ENCODE measurements at regions not wholly inside any gene's neighbourhood (a gene's known extent, or its start where the extent isn't known, plus 50 kb on each side); places are given as distances from the start of the nearest gene placed in this dataset.

DNA sequence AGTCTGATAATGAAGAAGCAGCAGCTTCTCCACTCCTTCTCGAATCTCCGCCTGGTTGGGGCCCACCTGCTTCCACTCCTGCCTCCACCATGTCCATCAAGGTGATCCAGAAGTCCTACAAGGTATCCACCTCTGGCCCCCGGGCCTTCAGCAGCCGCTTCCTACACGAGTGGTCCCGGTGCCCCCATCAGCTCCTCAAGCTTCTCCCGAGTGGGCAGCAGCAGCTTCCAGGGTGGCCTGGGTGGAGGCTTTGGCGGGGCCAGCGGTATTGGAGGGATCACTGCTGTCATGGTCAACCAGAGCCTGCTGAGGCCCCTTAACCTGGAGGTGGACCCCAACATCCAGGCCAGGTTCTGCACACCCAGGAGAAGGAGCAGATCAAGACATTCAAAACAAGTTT is 381.0 kb upstream of the USP15 start:
- H3K4me1 ChIP-seq (ENCODE audit: insufficient read depth, low read length), result no peaks in the 10 kb centered on the region
- H3K36me3 ChIP-seq (ENCODE audit: insufficient read depth, low read length), result no peaks in the 10 kb centered on the region
- no peak overlapping the region for H3K9ac ChIP-seq (ENCODE audit: low read depth, low read length)
- no peaks in the 10 kb centered on the region for H3K9me3 ChIP-seq (ENCODE audit: control insufficient read depth, insufficient read depth, low read length)

DNA sequence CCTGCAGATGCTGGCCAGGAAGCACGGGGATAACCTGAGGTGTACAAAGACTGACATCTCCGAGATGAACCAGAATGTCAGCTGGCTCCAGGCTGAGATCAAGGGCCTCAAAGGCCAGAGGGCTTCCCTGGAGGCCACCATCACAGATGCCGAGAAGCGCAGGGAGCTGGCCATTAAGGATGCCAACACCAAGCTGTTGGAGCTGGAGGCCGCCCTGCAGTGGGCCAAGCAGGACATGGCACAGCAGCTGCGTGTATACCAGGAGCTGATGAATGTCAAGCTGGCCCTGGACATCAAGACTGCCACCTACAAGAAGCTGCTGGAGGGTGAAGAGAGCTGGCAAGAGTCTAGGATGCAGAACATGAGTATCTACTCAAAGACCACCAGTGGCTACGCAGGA is 380.0 kb upstream of the USP15 start:
- Histone ChIP-seq H3K9me3 (ENCODE audit: control insufficient read depth, insufficient read depth, low read length) (no peaks in the 10 kb centered on the region), H3K9ac (ENCODE audit: low read depth, low read length) (no peak overlapping the region), H3K4me1 (ENCODE audit: insufficient read depth, low read length) (no peaks in the 10 kb centered on the region), H3K36me3 (ENCODE audit: insufficient read depth, low read length) (no peaks in the 10 kb centered on the region)

DNA sequence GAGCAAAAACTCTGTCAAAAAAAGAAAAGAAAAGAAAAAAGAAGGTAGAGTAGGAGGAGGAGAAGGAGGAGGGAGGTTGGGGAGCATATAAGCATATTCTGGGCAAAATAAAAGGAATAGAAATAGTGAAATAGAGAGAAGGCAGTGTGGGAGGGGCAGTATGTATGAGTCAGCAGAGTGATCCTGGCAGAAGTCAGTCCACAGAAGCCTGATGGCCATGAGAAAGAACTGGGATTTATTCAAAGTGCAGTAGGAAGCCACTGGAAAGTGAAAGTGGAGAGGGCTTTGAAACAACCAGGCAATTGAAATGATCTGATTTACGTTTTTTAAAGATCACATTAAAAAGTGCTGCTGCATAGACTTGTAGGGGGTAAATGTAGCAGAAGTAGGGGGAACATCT is 368.6 kb upstream of the USP15 start:
- H3K36me3 ChIP-seq (ENCODE audit: insufficient read depth, low read length), result no peaks in the 10 kb centered on the region
- no peaks in the 10 kb centered on the region; the same call in 1 of the 2 replicates for H3K9me3 ChIP-seq (ENCODE audit: control insufficient read depth, insufficient read depth, low read length)
- no peaks in the 10 kb centered on the region for H3K4me1 ChIP-seq (ENCODE audit: insufficient read depth, low read length)
- no peak overlapping the region for H3K9ac ChIP-seq (ENCODE audit: low read depth, low read length)

GRCh38 chr12:61894168-61894567 is 366.0 kb upstream of the USP15 start:
- no peaks in the 10 kb centered on the region for H3K36me3 ChIP-seq (ENCODE audit: insufficient read depth, low read length)
- no peaks in the 10 kb centered on the region for H3K4me1 ChIP-seq (ENCODE audit: insufficient read depth, low read length)
- H3K9ac ChIP-seq (ENCODE audit: low read depth, low read length), result no peak overlapping the region
- peaks cover 5% of the 10 kb centered on the region for H3K9me3 ChIP-seq (ENCODE audit: control insufficient read depth, insufficient read depth, low read length)

GRCh38 chr12:61896436-61896835 is 363.8 kb upstream of the USP15 start:
- H3K9ac ChIP-seq (ENCODE audit: low read depth, low read length), result no peak overlapping the region
- no peaks in the 10 kb centered on the region for H3K36me3 ChIP-seq (ENCODE audit: insufficient read depth, low read length)
- no peaks in the 10 kb centered on the region for H3K4me1 ChIP-seq (ENCODE audit: insufficient read depth, low read length)
- peaks cover 5% of the 10 kb centered on the region for H3K9me3 ChIP-seq (ENCODE audit: control insufficient read depth, insufficient read depth, low read length)

GRCh38 chr12:61902403-61902802 is 357.8 kb upstream of the USP15 start:
- Histone ChIP-seq H3K4me1 (ENCODE audit: insufficient read depth, low read length) (no peaks in the 10 kb centered on the region), H3K36me3 (ENCODE audit: insufficient read depth, low read length) (no peaks in the 10 kb centered on the region), H3K9me3 (ENCODE audit: control insufficient read depth, insufficient read depth, low read length) (peaks cover 5% of the 10 kb centered on the region), H3K9ac (ENCODE audit: low read depth, low read length) (no peak overlapping the region)

- Histone ChIP-seq H3K9me3 (ENCODE audit: control insufficient read depth, insufficient read depth, low read length) (no peaks in the 10 kb centered on the region), H3K9ac (ENCODE audit: low read depth, low read length) (no peak overlapping the region), H3K4me1 (ENCODE audit: insufficient read depth, low read length) (no peaks in the 10 kb centered on the region), H3K36me3 (ENCODE audit: insufficient read depth, low read length) (no peaks in the 10 kb centered on the region)
Measured at GRCh38 chr12:61911113-61911512, 349.1 kb upstream of the USP15 start.

DNA sequence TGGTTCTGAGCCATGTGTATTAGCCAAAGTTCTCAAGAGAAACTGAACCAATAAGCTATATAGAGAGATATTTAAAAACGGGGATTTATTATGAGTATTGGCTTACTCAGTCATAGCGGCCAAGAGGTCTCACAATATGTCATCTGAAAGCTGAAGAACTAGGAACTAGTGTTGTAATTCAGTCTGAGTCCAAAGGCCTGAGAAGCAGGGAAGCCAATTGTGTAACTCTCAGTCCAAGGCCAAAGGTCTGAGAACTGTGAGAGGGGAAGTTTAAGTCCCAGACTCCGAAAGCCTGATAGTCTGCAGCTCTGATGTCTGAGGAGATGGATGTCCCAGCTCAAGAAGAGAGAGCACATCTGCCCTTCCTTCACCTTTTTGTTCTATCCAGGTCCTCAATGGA is 344.8 kb upstream of the USP15 start:
- Histone ChIP-seq H3K9ac (ENCODE audit: low read depth, low read length) (no peak overlapping the region), H3K9me3 (ENCODE audit: control insufficient read depth, insufficient read depth, low read length) (no peaks in the 10 kb centered on the region; the same call in 1 of the 2 replicates), H3K4me1 (ENCODE audit: insufficient read depth, low read length) (no peaks in the 10 kb centered on the region; the same call in 1 of the 2 replicates), H3K36me3 (ENCODE audit: insufficient read depth, low read length) (no peaks in the 10 kb centered on the region)

- Histone ChIP-seq H3K36me3 (ENCODE audit: insufficient read depth, low read length) (no peaks in the 10 kb centered on the region), H3K9ac (ENCODE audit: low read depth, low read length) (no peak overlapping the region), H3K9me3 (ENCODE audit: control insufficient read depth, insufficient read depth, low read length) (no peaks in the 10 kb centered on the region; the same call in 1 of the 2 replicates), H3K4me1 (ENCODE audit: insufficient read depth, low read length) (no peaks in the 10 kb centered on the region; the same call in 1 of the 2 replicates)
Measured at GRCh38 chr12:61916831-61917230, 343.4 kb upstream of the USP15 start.

DNA sequence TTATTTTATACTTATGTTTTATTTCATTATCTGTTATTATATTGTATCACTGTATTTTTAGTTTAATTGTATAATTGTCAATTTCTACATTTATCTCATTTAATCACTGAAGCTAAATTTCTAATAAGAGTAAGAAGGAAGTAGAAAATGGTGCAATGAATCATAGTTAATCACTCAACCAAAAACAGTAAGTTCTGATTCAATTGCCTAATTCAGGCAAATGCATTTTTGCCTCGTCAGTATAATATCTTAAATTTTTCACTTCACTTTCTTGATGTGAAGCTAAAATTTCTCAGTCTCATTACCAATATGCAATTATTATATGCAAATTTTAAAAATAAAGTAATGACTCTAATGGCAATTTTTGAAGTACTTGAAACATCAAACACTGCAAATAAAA is 340.5 kb upstream of the USP15 start:
- Histone ChIP-seq H3K36me3 (ENCODE audit: insufficient read depth, low read length) (no peaks in the 10 kb centered on the region), H3K9me3 (ENCODE audit: control insufficient read depth, insufficient read depth, low read length) (no peaks in the 10 kb centered on the region; the same call in 1 of the 2 replicates), H3K9ac (ENCODE audit: low read depth, low read length) (no peak overlapping the region), H3K4me1 (ENCODE audit: insufficient read depth, low read length) (no peaks in the 10 kb centered on the region; the same call in 1 of the 2 replicates)

GRCh38 chr12:61920230-61920629 is 340.0 kb upstream of the USP15 start:
- Histone ChIP-seq H3K9me3 (ENCODE audit: control insufficient read depth, insufficient read depth, low read length) (no peaks in the 10 kb centered on the region; the same call in 1 of the 2 replicates), H3K4me1 (ENCODE audit: insufficient read depth, low read length) (no peaks in the 10 kb centered on the region; the same call in 1 of the 2 replicates), H3K36me3 (ENCODE audit: insufficient read depth, low read length) (no peaks in the 10 kb centered on the region), H3K9ac (ENCODE audit: low read depth, low read length) (no peak overlapping the region)

GRCh38 chr12:61923152-61923551 is 337.1 kb upstream of the USP15 start:
- no peaks in the 10 kb centered on the region for H3K4me1 ChIP-seq (ENCODE audit: insufficient read depth, low read length)
- H3K36me3 ChIP-seq (ENCODE audit: insufficient read depth, low read length), result no peaks in the 10 kb centered on the region
- H3K9ac ChIP-seq (ENCODE audit: low read depth, low read length), result no peak overlapping the region
- no peaks in the 10 kb centered on the region; the same call in 1 of the 2 replicates for H3K9me3 ChIP-seq (ENCODE audit: control insufficient read depth, insufficient read depth, low read length)

DNA sequence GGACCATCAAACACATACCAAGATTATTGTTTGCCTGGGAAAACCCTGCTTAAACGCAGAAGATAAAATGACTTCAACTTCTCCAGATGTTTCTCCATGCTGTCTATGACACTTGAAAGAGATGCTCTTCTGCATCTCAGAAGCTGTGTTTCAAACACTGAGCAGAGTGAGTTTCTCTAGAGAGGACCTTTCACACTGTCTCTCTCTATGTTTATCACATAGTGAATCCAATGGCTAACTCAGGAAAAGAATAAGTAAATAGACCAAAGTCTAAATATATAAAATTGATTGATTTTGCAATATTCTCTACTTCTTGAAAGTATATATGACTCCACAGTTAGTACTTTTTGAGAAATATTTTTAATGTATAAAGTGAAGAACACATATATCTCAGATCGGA is 325.6 kb upstream of the USP15 start:
- no peak overlapping the region for H3K9ac ChIP-seq (ENCODE audit: low read depth, low read length)
- H3K9me3 ChIP-seq (ENCODE audit: control insufficient read depth, insufficient read depth, low read length), result no peaks in the 10 kb centered on the region
- H3K36me3 ChIP-seq (ENCODE audit: insufficient read depth, low read length), result no peaks in the 10 kb centered on the region

GRCh38 chr12:61939977-61940376 is 320.2 kb upstream of the USP15 start:
- Histone ChIP-seq H3K36me3 (ENCODE audit: insufficient read depth, low read length) (no peaks in the 10 kb centered on the region), H3K9me3 (ENCODE audit: control insufficient read depth, insufficient read depth, low read length) (no peaks in the 10 kb centered on the region), H3K9ac (ENCODE audit: low read depth, low read length) (no peak overlapping the region), H3K4me1 (ENCODE audit: insufficient read depth, low read length) (peaks cover 10% of the 10 kb centered on the region; the same call in 1 of the 2 replicates)

More for the DNA sequence above, 325.6 kb upstream of the USP15 start:
- no peaks in the 10 kb centered on the region; the same call in 1 of the 2 replicates for H3K4me1 ChIP-seq (ENCODE audit: insufficient read depth, low read length)

DNA sequence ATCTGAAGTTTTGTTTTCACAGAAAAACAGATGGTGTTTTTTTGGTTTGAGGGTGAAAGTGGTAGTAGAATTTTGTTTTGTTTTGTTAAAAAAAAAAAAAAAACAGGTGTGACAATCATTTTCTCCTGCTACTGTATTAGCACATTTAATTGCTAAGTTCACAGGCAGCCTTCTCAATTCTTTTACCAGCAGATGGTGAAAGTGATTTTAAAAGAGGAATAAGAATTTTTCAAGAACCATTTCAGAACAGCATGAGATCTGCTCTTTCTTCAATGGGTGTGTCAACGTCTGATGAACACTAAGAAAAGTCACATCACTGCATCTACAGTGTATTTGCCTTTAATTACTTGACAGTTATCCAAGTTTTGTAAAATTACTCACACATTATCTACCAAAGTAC is 303.7 kb upstream of the USP15 start:
- no peaks in the 10 kb centered on the region for H3K36me3 ChIP-seq (ENCODE audit: insufficient read depth, low read length)
- H3K9ac ChIP-seq (ENCODE audit: low read depth, low read length), result no peak overlapping the region
- H3K9me3 ChIP-seq (ENCODE audit: control insufficient read depth, insufficient read depth, low read length), result no peaks in the 10 kb centered on the region
- no peaks in the 10 kb centered on the region for H3K4me1 ChIP-seq (ENCODE audit: insufficient read depth, low read length)

DNA sequence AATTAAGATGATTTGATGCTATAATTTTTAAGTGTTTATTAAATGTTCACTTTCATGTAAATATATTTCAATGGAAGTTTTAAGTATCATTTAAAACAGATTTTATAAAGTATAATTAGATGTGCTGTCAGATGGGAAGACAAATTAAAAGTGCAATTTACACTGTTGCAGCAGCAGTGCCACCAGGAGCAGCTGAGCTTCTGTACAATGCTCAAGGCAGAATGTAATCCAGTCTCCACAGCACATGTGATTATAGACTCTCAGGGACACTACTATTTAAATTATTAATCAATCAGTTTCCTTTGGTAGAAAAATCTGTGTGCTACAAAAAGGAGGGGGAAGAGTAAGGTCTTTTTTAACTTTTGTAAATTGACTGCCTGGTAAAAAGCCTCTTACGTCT is 285.7 kb upstream of the USP15 start:
- Histone ChIP-seq H3K36me3 (ENCODE audit: insufficient read depth, low read length) (no peaks in the 10 kb centered on the region), H3K9me3 (ENCODE audit: control insufficient read depth, insufficient read depth, low read length) (no peaks in the 10 kb centered on the region), H3K9ac (ENCODE audit: low read depth, low read length) (no peak overlapping the region), H3K4me1 (ENCODE audit: insufficient read depth, low read length) (no peaks in the 10 kb centered on the region)

Data from ES-I3 (cell line).